ENCODE measurements at regions not wholly inside any gene's neighbourhood (a gene's known extent, or its start where the extent isn't known, plus 50 kb on each side); places are given as distances from the start of the nearest gene placed in this dataset.

DNA sequence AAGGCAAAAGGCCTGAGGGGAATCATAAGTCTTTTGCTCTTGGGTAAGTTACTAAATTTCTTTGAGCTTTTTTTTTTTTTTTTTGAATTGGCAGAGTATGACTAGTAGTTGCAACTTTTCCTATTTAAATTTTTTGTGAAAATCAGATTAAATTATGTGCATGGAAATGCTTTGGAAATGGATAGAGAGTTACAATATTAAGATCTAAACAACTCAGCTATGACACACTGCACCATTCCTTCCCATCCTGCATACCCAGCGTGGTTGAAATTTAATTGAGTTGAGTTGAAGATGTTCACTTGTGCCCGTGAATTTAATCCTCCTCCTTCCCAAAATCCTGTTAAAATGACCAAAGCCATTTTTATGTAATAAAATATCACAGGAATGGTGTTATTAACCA is 296.4 kb downstream of the ACTL7B start:
- Mint-ChIP-seq H3K4me3 (no peak overlapping the region), H3K4me1 (no peaks in the 10 kb centered on the region), H3K9me3 (no peaks in the 10 kb centered on the region), H3K36me3 (ENCODE audit: low read depth) (no peaks in the 10 kb centered on the region), H3K27ac (no peak overlapping the region), H3K27me3 (ENCODE audit: insufficient read depth, low read depth, poor library complexity) (peaks cover 3% of the 10 kb centered on the region)
- no peaks in the 10 kb centered on the region for H3K79me2 ChIP-seq (replicated peaks; ENCODE audit: insufficient read depth)
- H3K36me3 ChIP-seq (ENCODE audit: insufficient read depth) = no peaks in the 10 kb centered on the region
- H3K9me2 ChIP-seq (ENCODE audit: insufficient read depth) = peaks cover 3% of the 10 kb centered on the region; the same call in 1 of the 2 replicates
- no peaks in the 10 kb centered on the region for H4K20me1 ChIP-seq (replicated peaks; ENCODE audit: insufficient read depth)
- no peak for DNase-seq (ENCODE audit: low spot score)
- no peak overlapping the region for H3K27ac ChIP-seq (ENCODE audit: low read depth)
- no peak for TF ChIP-seq JUNB (IDR thresholded peaks at IDR 0.05; ENCODE audit: unreplicated experiment)
- TF ChIP-seq NANOG (IDR thresholded peaks at IDR 0.05; ENCODE audit: borderline replicate concordance) = no peak
- no peak for TF ChIP-seq STAT1 (IDR thresholded peaks at IDR 0.05; ENCODE audit: unreplicated experiment)
- no peak for TF ChIP-seq CREB1 (CRISPR knock-in tag; IDR thresholded peaks at IDR 0.05; ENCODE audit: low read depth)
- no peak for TF ChIP-seq EZH2phosphoT487 (IDR thresholded peaks at IDR 0.05; ENCODE audit: unreplicated experiment)
- H2AFZ ChIP-seq = no peak overlapping the region
- no peaks in the 10 kb centered on the region for H3F3A ChIP-seq (replicated peaks; ENCODE audit: low read depth)
- no peak for ATAC-seq
- H3K4me2 ChIP-seq = no peak overlapping the region
- H3K4me1 ChIP-seq (ENCODE audit: insufficient read depth) = no peaks in the 10 kb centered on the region
- H3K27me3 ChIP-seq (ENCODE audit: insufficient read depth) = no peaks in the 10 kb centered on the region
- H3K4me3 ChIP-seq = no peak overlapping the region

GRCh38 chr9:108554831-108555230 is 301.0 kb downstream of the ACTL7B start:
- Histone ChIP-seq H3F3A (replicated peaks; ENCODE audit: low read depth) (no peaks in the 10 kb centered on the region), H3K9me2 (ENCODE audit: insufficient read depth) (peaks cover 3% of the 10 kb centered on the region; the same call in 1 of the 2 replicates), H3K4me2 (no peak overlapping the region), H3K27ac (ENCODE audit: low read depth) (no peak overlapping the region), H3K79me2 (replicated peaks; ENCODE audit: insufficient read depth) (no peaks in the 10 kb centered on the region), H3K4me3 (no peak overlapping the region), H3K4me1 (ENCODE audit: insufficient read depth) (no peaks in the 10 kb centered on the region), H3K36me3 (ENCODE audit: insufficient read depth) (no peaks in the 10 kb centered on the region), H3K27me3 (ENCODE audit: insufficient read depth) (no peaks in the 10 kb centered on the region), H2AFZ (no peak overlapping the region), H4K20me1 (replicated peaks; ENCODE audit: insufficient read depth) (no peaks in the 10 kb centered on the region)
- no peak for TF ChIP-seq CREB1 (CRISPR knock-in tag; IDR thresholded peaks at IDR 0.05; ENCODE audit: low read depth)
- TF ChIP-seq ETS1 (IDR thresholded peaks at IDR 0.05) = no peak
- no peak for TF ChIP-seq ZNF462 (CRISPR knock-in tag; IDR thresholded peaks at IDR 0.05)
- no peak for TF ChIP-seq EZH2 (IDR thresholded peaks at IDR 0.05; ENCODE audit: low read depth, unreplicated experiment)
- TF ChIP-seq NANOG (IDR thresholded peaks at IDR 0.05; ENCODE audit: borderline replicate concordance) = no peak
- H3K27me3 Mint-ChIP-seq (ENCODE audit: insufficient read depth, low read depth, poor library complexity) = no peaks in the 10 kb centered on the region
- no peak overlapping the region for H3K27ac Mint-ChIP-seq
- H3K36me3 Mint-ChIP-seq (ENCODE audit: low read depth) = no peaks in the 10 kb centered on the region
- no peak for ATAC-seq
- H3K4me3 Mint-ChIP-seq = no peak overlapping the region
- H3K9me3 Mint-ChIP-seq = no peaks in the 10 kb centered on the region
- DNase-seq (ENCODE audit: low spot score) = no peak
- peaks cover 6% of the 10 kb centered on the region; the same call in 2 of the 3 replicates for H3K4me1 Mint-ChIP-seq

Data from GM23338 (cell line).